ENCODE measurements at regions not wholly inside any gene's neighbourhood (a gene's known extent, or its start where the extent isn't known, plus 50 kb on each side); places are given as distances from the start of the nearest gene placed in this dataset.
A peak's percentile ranks its signal among the peaks of the same experiment; 100 is the strongest.
"Not testable (repeated sequence)": the region's sequence is repeated elsewhere in the genome, so short reads cannot be mapped to it uniquely, and the experiment has no call there.

DNA sequence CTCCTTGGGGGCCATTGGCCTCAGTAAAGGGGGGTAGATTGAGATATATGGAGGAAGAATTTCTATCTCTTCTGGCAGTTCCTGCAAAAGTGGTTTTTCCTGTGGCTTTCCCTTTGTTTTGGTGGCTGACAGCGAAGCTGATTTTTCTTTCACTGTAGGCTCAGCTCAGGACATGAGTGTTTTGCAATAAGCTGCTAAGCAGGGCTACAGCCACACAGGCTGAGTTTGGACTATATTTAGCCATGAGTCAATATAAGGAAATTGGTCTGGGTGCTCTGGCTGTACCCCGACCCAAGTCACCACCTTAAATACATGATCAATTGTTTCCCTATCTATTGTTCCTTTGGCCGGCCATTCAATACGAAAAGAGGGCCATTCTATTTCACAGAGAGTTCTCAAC is 212.7 kb upstream of the KCND2 start:
- no peak for DNase-seq (ENCODE audit: low read depth in 2 of 2)

DNA sequence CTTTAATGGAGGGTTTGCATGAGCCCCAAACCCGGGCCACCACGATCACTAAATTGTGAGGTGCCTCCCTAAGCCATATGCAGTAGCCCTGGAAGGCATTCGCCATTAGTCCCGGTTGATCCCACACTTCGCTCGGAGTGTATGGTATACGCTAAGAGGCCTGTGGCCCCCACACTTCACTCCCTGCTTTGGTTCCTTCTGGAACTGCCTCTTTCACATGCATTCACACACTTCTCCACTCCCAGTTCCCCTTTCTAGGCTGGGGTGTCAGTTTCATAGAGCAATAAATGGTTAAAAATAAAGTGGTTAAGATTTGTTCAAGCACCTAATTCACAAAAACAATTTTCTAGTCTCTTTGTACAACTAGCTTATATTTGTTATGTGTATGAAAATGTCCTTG is 212.1 kb upstream of the KCND2 start:
- DNase-seq (ENCODE audit: low read depth in 2 of 2) = no peak

DNA sequence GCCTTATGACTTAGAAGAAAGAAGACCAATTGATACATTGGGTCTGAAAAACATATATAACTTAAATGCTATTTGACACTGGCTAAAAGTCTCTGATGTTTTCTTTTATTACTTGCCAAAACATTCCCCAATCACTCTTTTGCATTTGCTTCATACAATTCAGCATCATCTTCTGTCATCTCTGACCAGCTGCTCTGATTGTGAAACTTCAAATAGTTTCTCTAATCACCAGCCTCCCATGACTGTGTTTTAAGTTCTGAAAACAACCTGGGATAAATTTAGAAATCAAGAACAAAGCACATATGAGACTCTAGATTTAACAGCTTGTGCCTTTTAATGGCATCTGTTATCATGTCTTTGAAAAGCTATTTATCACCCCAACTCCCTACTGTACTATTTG is 208.4 kb upstream of the KCND2 start:
- DNase-seq (ENCODE audit: low read depth in 2 of 2) = no peak

DNA sequence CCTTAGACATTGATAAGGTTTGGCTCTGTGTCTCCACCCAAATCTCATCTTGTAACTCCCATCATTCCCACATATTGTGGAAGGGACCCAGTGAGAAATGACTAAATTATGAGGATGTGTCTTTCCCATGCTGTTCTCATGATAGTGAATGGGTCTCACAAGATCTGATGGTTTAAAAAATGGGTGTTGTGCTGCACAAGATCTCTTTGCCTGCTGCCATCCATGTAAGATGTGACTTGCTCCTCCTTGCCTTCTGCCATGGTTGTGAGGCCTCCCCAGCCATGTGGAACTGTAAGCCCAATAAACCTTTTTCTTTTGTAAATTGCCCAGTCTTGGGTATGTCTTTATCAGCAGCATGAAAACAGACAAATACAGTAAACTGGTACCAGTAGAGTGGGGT is 206.1 kb upstream of the KCND2 start:
- not testable (repeated sequence) for DNase-seq (ENCODE audit: low read depth in 2 of 2)

DNA sequence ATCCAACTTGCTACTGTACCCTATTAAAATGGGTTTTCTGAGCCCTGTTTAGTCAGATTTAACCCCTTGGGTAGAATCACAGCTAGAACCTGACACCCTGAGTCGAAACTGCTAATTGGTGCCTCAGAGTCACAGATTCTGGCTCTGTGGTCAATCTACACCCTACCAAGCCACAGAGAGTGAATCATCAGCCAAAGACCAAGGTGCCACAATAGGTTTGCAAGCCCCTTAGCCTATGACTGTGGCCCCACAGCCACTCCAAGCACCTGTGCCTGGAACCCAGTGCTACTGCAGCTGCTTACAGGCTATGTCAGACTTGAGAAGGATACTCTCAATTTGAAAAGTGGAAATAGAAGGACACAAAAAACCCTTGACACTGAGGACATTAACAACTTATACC is 202.8 kb upstream of the KCND2 start:
- DNase-seq (ENCODE audit: low read depth in 2 of 2) = no peak

DNA sequence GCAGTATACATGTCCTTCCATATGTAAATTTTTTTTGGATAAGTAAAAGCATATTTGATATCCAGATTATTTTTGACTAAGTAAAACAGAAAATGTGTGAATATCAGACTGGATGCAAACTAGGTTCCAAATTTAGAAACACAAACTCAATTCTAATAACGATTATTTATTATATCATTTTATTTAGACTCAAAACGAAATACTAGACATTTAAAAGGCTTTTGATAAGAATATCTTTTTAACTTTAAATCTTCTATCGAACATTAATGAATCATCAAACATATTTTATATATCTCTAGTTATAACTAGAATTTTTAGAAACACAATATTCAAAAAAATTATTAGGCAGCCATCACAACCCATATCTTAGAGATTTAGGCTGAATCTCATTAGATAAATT is 195.2 kb upstream of the KCND2 start:
- no peak for DNase-seq (ENCODE audit: low read depth in 2 of 2)

DNA sequence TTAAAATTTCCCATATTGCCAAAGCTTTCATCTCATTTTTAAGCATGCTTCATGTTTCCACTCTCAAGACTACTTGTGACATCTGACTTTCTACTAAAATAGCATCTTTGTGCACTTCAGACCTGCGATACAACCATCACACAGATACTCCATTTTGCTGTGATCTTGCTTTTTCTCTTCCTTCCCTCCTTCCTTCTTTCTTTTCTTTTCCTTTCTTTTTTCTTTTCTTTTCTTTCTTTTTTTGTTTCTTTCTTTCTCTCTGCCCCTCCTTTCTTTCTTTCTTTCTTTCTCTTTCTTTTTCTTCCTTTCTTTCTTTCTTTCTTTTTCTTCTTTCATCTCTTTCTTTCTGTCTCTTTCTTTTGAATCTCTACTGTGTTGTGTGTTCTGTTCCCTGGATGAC is 194.0 kb upstream of the KCND2 start:
- DNase-seq (ENCODE audit: low read depth in 2 of 2) = no peak

DNA sequence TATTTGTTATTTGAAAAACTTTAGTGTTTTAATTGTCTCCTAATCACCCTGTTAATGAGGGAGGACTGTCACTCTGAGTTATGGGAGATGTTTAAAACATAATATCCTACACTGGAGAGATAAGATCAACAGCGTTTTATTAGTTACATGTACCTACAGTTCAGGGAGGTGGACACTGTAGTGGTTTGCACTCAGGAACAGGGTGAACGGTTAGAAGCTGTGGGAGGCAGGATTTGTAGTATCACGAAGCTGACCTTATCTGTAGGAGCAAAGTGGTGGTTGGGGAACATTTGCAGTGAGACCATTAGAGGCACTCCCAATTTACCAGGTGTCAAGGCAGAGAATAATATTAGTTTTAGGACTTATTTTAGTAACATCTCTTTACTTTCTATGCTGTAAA is 193.3 kb upstream of the KCND2 start:
- DNase-seq (ENCODE audit: low read depth in 2 of 2) = no peak

DNA sequence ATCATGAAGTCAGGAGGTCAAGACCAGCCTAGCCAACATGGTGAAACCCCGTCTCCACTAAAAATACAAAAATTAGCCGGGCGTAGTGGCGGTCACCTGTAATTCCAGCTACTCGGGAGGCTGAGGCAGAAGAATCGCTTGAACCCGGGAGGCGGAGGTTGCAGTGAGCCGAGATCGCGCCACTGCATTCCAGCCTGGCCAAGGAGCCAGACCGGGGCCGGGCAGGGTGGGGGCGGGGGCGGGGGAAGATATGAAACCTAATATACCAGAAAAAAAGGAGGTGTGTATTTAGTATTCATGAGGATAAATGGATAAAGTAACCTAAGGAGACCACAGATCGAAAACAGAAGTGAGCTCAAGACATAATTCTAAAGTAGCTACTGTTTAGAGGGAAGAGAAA is 186.5 kb upstream of the KCND2 start:
- not testable (repeated sequence) for DNase-seq (ENCODE audit: low read depth in 2 of 2)

DNA sequence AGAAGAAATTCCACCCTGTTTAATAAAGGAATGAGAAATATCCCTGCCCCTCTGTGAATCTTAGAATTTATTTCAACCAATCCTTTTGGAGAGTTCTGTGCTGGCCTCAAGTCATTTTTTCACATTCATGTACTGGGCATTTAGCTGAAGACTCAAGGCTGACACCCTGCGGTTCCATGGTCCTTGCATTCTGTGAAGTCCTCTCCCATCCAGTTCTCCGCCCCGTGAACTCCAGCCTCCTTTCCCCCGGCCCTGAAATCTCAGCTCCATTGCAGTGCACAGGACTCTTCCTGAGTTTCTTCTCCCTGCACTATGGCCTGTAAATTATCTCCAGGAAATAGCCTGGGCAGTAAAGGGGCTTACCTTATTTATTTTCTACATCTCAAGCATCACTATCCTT is 183.0 kb upstream of the KCND2 start:
- peak in 1 of 2 donors; percentile 20 for DNase-seq (ENCODE audit: low read depth in 2 of 2)

DNA sequence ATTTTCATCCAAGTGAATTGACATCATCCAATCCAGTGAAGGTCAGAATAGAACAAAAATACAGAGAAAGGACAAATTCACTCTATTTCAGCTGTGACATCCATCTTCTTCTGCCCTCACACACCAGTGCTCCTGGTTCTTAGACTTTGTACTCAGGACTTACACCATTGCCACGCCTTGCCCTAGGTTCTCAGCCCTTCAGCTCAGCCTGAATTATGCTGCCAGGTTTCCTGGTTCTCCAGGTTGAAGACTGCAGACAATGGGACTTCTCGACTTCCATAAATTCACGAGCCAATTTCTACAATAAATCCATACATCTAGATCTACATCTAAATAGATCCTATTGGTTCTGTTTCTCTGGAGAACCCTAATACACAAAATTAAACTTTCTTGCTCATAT is 181.2 kb upstream of the KCND2 start:
- no peak for DNase-seq (ENCODE audit: low read depth in 2 of 2)

DNA sequence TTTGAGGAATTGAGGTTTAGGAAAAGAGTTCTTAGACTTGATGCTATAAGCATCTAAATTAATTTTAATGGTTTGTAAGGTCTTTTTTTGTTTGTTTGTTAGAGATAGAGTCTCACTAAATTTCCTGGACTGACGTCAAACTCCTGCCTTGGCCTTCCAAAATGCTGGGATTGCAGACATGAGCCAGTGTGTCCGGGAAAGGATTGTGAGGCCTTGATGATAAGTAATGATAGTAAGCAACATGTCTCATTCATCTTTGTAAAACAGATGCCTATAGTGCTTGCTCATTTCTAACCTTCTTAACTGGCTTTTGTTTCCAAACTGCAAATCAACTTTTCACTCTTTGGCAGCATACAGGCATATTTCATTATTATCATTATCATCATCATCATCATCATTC is 176.0 kb upstream of the KCND2 start:
- no peak for DNase-seq (ENCODE audit: low read depth in 2 of 2)

DNA sequence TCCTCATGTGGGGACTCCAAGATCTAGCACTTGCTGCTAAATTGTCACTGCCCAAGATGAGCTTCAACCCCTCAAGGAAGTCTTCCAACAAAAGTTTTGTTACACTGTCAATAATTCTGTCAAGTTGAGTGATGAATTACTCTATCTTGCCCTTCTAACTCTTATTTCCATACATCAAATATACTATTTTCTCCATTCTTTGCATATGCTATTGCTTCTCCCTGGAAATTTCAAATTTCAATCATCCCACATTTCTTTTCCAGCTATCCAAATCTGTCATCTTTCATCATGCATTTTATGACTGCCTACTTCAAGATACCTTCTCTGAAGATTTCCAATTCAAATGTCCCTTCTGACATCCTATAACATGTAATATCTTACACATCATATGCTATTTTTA is 175.2 kb upstream of the KCND2 start:
- no peak for DNase-seq (ENCODE audit: low read depth in 2 of 2)

DNA sequence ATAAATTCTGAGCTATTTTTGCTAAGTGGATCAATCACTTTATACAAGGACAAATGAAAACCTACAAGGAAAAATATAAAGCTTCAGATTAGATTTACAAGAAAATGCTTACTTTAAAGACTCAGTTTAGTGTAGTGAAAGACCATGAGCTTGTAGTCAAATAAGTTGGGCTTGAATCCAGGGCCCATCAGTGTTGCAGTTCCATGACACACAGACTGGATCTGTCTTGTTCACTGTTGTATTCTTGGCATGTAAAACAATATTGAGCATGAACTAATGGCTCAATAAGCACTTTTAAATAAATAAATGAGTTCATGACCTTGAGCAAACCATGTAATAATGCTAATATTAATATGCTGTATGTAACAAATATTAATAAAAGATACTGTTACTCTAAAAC is 164.6 kb upstream of the KCND2 start:
- no peak for DNase-seq (ENCODE audit: low read depth in 2 of 2)

DNA sequence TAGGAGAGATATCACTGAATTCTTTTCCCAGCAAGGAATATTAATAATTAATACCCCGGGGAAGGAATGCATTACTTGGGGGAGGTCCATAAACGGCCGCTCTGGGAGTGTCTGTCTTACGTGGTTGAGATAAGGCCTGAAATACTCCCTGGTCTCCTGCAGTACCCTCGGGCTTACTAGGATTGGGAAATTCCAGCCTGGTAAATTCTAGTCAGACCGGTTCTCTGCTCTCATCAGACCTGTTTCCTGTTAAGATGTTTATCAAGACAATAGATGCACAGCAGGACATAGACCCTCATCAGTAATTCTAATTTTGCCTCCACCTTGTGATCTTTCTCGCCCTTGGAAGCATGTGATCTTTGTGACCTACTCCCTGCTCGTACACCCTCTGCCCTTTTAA is 162.8 kb upstream of the KCND2 start:
- DNase-seq (ENCODE audit: low read depth in 2 of 2) = no peak

DNA sequence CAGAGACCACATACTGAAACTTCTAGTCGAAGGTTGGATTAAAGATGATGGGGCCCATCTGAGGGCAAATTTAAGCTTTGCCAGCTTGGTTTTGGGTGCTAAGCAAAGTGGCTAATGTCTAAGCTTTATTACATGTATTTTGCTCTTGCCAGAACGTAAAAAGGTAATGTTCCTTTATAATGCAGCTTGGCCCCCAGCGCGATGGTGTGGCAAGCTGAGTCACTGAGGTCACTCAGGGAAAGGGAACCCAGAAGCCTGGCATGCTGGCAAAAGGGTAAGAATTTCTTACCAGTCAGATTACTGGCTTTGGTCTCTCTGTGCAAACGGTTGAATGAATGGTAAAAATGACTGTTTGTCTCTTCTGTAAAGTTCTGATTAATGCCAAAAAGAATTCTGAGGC is 158.3 kb upstream of the KCND2 start:
- DNase-seq (ENCODE audit: low read depth in 2 of 2) = no peak

DNA sequence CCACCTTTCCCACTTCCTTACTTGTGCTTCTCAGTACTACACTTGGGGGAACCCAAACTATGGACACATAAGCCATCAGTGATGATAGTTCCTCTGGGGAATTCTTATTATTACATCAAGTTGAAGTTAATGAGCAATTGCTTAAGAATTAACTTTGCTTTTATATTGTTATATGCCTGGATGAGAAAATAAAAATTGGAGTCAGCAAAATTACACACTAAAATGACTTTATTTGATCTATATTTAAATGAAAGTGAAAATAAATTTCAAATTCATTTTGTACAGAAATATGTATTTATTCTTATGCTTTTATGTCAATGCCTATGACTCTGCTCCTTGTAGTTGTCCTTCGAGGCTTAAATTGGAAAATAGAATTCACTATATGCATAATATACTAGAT is 149.4 kb upstream of the KCND2 start:
- DNase-seq (ENCODE audit: low read depth in 2 of 2) = no peak

DNA sequence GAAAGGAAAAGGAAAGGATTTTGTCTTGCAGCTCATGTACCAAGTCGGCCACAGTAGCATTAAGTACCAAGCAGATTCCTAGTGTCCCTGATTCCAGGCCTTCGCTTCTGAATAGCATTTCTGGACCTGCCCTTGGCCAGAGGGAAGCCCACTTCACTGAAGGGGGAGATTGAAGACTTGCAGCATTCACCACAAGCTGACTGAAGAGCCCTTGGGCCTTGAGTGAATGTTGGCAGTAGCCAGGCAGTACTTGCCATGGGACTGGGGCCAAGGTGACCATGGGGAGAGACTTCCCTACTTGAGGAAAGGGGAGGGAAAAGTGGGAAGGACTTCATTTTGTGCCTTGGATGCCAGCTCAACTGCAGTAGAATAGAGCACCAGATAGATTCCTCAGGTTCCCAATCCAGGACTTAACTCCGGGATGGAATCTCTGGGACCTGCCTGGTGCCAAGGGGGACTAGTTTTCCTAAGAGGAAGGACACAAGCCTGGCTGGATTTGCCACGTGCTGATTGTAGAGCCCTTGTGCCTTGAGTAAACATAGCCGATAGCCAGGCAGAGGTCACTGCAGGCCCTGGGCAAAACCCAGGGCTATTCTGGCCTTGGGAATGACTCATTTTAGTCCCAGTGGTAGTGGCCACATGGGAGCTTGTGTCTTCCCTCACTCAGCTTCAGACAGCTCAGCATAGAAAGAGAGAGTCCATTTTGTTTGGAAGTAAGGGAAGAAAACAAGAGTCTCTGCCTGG is 141.7 kb upstream of the KCND2 start:
- DNase-seq (ENCODE audit: low read depth in 2 of 2) = no peak

DNA sequence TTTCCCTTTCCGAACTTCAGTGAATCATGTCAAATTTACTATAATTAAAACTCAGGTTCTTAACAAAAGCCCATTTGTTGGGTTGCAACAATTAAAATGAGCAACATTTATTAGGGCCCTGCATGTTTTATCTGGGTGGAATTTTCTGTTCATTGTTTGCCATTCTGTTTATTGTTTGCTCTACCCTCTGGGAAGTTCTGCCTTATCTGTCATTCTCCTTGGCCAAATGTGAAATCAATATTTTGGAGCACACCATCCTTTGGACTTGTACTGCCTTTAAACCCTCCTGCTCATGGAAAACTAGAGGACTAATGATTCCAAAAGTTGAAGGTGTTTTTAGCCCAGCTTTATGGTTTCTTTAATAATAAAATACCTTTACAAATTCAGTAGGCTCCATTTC is 134.5 kb upstream of the KCND2 start:
- DNase-seq (ENCODE audit: low read depth in 2 of 2) = no peak

DNA sequence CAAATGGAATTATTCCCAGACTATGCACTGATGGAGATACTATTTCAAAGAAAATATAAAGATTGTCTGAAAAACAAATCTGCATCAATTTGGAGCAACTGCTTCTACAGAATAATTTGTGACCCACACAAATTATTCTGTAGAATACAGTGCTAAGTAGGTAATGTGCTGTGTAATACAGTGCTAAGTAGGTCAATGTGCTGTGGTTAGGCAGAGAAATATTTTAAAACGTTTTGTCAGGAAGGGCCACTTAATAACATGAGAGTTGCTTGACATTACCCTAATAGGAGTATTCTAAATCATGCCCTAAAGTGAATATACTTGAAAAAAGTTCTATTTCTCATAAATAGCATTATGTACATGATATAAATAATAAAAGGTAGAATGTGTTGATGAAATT is 116.5 kb upstream of the KCND2 start:
- no peak for DNase-seq (ENCODE audit: low read depth in 2 of 2)

DNA sequence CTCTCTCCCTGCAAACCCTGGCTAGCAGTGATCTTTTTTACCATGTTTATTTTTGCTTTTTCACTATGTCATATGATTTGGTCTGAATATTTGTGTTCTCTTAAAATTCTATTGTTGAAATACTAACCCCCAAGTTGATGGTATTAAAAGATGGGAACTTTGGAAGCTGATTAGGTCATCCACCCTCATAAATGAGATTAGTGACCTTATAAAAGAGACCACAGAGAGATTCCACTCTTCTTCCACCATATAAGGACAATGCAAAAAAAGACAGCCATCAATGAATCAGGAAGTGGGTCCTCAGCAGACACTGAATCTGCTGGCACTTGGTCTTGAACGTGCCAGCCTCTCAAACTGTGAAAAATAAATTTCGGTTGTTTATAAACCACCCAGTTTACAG is 112.8 kb upstream of the KCND2 start:
- DNase-seq (ENCODE audit: low read depth in 2 of 2) = no peak

DNA sequence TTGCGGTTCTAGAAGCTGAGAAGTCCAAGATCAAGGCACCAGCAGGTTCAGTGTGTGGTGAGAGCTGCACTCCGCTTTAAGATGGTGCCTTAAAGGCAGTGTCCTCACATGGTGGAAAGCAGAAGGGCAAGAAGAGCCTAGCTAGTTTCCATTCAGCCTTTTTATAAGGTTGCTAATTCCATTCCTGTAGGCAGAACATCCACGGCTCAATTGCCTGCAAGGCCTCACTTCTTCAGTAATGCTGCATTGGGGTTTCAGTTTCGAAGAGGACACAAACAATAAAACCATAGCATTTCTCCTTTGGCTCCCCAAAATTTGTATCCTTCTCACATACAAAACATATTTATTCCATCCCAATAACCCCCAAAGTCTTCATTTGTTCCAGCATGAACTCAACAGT is 109.5 kb upstream of the KCND2 start:
- no peak for DNase-seq (ENCODE audit: low read depth in 2 of 2)

DNA sequence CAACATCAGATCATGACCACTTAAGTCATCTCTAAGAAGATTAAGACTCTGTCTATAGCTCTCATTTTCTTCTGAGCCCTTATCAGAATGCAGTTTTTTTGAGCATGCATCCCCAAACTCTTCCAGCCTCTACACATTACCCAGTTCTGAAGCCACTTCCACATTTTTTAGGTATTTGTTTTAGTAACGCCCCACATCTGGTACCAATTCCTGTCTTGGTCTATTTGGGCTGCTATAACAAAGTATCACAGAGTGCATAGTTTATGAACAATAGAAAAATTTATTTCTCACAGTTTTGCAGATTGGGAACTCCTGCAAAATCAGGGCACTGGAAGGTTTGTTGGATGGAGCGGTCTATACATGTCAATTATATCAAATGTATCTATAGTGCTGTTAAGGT is 107.7 kb upstream of the KCND2 start:
- DNase-seq (ENCODE audit: low read depth in 2 of 2) = no peak

DNA sequence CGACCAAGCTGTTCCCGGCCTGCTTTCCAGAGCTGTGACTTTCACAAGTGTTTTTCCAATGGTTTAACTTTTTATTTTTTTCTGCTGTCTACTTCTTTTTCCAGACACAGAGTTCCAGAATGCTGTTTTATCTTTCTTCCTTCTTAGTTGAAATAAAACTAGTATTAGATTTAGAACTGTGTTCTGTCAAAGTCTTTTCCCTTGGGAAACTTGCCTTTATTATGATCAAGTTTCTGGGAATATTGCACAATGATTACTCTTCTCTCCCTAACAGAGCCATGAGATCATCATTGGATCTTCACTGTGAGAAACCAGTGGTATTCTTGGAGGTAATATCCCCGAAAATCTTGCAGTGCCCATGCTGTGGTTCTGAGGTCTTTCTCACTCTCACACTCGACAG is 104.9 kb upstream of the KCND2 start:
- DNase-seq (ENCODE audit: low read depth in 2 of 2) = no peak

Data from lung microvascular endothelial cell (primary cell).